ENCODE measurements at regions not wholly inside any gene's neighbourhood (a gene's known extent, or its start where the extent isn't known, plus 50 kb on each side); places are given as distances from the start of the nearest gene placed in this dataset.

GRCh38 chrY:19148783-19149182 is 375.2 kb upstream of the HSFY2 start:
- no peak for DNase-seq (ENCODE audit: low read depth in 2 of 2)

- no peak for DNase-seq (ENCODE audit: low read depth in 2 of 2)
These were observed 372.8 kb upstream of the HSFY2 start for GRCh38 chrY:19146296-19146695.

- no peak for DNase-seq (ENCODE audit: low read depth in 2 of 2)
These were observed 368.6 kb upstream of the HSFY2 start for GRCh38 chrY:19142093-19142492.

- DNase-seq (ENCODE audit: low read depth in 2 of 2) = no peak
These were observed 366.9 kb upstream of the HSFY2 start for GRCh38 chrY:19140285-19140920.

- DNase-seq (ENCODE audit: low read depth in 2 of 2) = no peak
These were observed 360.9 kb upstream of the HSFY2 start for GRCh38 chrY:19134426-19134825.

GRCh38 chrY:19130569-19131358 is 357.2 kb upstream of the HSFY2 start:
- DNase-seq (ENCODE audit: low read depth in 2 of 2) = peak in 1 of 2 donors; percentile 0

- no peak for DNase-seq (ENCODE audit: low read depth in 2 of 2)
These were observed 353.4 kb upstream of the HSFY2 start for GRCh38 chrY:19126889-19127288.

GRCh38 chrY:19124609-19125008 is 351.1 kb upstream of the HSFY2 start:
- DNase-seq (ENCODE audit: low read depth in 2 of 2) = no peak

GRCh38 chrY:19122450-19122849 is 348.9 kb upstream of the HSFY2 start:
- DNase-seq (ENCODE audit: low read depth in 2 of 2) = no peak

GRCh38 chrY:19098349-19098748 is 324.8 kb upstream of the HSFY2 start:
- DNase-seq (ENCODE audit: low read depth in 2 of 2) = no peak

- no peak for DNase-seq (ENCODE audit: low read depth in 2 of 2)
These were observed 321.9 kb upstream of the HSFY2 start for GRCh38 chrY:19095460-19095859.

- no peak for DNase-seq (ENCODE audit: low read depth in 2 of 2)
These were observed 309.5 kb upstream of the HSFY2 start for GRCh38 chrY:19083006-19083405.

- DNase-seq (ENCODE audit: low read depth in 2 of 2) = no peak
These were observed 304.2 kb upstream of the HSFY2 start for GRCh38 chrY:19077698-19078113.

GRCh38 chrY:19076846-19077697 is 303.5 kb upstream of the HSFY2 start:
- DNase-seq (ENCODE audit: low read depth in 2 of 2) = peak in 1 of 2 donors; percentile 12

- peak; percentile 19 to 32 for DNase-seq (ENCODE audit: low read depth in 2 of 2)
These were observed 302.1 kb upstream of the HSFY2 start for GRCh38 chrY:19075471-19076253.

- no peak for DNase-seq (ENCODE audit: low read depth in 2 of 2)
These were observed 293.9 kb upstream of the HSFY2 start for GRCh38 chrY:19067435-19067834.

GRCh38 chrY:19066447-19067190 is 293.1 kb upstream of the HSFY2 start:
- DNase-seq (ENCODE audit: low read depth in 2 of 2) = no peak

GRCh38 chrY:19065119-19065518 is 291.6 kb upstream of the HSFY2 start:
- no peak for DNase-seq (ENCODE audit: low read depth in 2 of 2)

GRCh38 chrY:19059733-19060132 is 286.2 kb upstream of the HSFY2 start:
- DNase-seq (ENCODE audit: low read depth in 2 of 2) = no peak

- no peak for DNase-seq (ENCODE audit: low read depth in 2 of 2)
These were observed 285.4 kb upstream of the HSFY2 start for GRCh38 chrY:19058831-19059370.

- DNase-seq (ENCODE audit: low read depth in 2 of 2) = no peak
These were observed 282.6 kb upstream of the HSFY2 start for GRCh38 chrY:19056138-19056469.

Measured in stimulated activated CD4-positive, alpha-beta T cell treated with anti-CD3 and anti-CD28 coated beads, Interleukin-4, amount 100 ng/mL, for 48 hours (primary cell).